ENCODE measurements at regions not wholly inside any gene's neighbourhood (a gene's known extent, or its start where the extent isn't known, plus 50 kb on each side); places are given as distances from the start of the nearest gene placed in this dataset.

DNA sequence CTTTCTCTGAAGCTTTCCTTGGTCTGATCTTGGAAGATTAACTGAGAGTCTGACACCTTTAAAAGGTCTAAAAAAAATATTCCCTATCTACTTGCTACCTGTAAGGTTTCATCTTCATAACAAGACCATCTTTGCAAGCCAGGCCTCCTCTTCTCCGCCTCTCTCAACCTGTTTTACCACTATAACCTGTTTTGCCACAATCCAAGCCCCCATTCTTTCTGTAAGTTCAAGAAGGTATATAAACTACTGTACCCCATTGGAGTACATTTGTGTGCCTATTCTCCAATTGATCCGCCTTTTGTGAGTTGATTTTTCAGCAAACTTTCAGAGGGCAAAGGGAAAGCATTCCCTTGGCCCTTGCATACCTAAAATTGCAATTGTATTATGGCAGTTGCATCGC, 319.3 kb upstream of the NECTIN3 start:
- Histone ChIP-seq H3K36me3 (ENCODE audit: control insufficient read depth, insufficient read depth, low read length) (no peaks in the 10 kb centered on the region), H3K4me3 (replicated peaks; ENCODE audit: low read depth, low read length) (no peak overlapping the region), H3K27me3 (replicated peaks; ENCODE audit: control insufficient read depth, insufficient read depth, low read length) (no peaks in the 10 kb centered on the region)
- DNase-seq (ENCODE audit: extremely low read depth, insufficient read length), result no peak
- TF ChIP-seq, protein P1, sequence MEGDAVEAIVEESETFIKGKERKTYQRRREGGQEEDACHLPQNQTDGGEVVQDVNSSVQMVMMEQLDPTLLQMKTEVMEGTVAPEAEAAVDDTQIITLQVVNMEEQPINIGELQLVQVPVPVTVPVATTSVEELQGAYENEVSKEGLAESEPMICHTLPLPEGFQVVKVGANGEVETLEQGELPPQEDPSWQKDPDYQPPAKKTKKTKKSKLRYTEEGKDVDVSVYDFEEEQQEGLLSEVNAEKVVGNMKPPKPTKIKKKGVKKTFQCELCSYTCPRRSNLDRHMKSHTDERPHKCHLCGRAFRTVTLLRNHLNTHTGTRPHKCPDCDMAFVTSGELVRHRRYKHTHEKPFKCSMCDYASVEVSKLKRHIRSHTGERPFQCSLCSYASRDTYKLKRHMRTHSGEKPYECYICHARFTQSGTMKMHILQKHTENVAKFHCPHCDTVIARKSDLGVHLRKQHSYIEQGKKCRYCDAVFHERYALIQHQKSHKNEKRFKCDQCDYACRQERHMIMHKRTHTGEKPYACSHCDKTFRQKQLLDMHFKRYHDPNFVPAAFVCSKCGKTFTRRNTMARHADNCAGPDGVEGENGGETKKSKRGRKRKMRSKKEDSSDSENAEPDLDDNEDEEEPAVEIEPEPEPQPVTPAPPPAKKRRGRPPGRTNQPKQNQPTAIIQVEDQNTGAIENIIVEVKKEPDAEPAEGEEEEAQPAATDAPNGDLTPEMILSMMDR (IDR thresholded peaks at IDR 0.05; ENCODE audit: insufficient read depth, low read length, poor library complexity, severe bottlenecking), result no peak

DNA sequence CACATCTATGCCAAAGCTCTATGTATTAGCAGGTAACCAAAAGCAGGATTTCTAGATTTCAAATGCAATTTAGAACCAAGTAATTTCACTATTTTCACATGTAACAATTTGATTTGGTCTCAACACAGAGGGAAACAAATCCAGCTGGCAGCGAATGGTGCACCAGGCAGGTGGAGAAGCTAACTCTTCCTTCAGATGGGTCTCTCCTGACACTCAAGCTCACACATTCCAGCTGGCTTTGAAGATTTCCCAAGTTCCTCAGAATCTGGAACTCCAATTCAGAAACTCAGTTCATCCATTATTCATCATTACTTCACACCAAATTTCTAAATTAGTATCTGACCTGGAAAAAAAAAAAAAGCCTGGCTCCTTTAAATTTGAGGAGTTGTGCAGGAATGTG, 318.1 kb upstream of the NECTIN3 start:
- no peaks in the 10 kb centered on the region for H3K27me3 ChIP-seq (replicated peaks; ENCODE audit: control insufficient read depth, insufficient read depth, low read length)
- TF ChIP-seq, protein P1 (IDR thresholded peaks at IDR 0.05; ENCODE audit: insufficient read depth, low read length, poor library complexity, severe bottlenecking), result no peak
- H3K4me3 ChIP-seq (replicated peaks; ENCODE audit: low read depth, low read length), result no peak overlapping the region
- DNase-seq (ENCODE audit: extremely low read depth, insufficient read length), result no peak
- H3K36me3 ChIP-seq (ENCODE audit: control insufficient read depth, insufficient read depth, low read length), result no peaks in the 10 kb centered on the region

- H3K27me3 ChIP-seq (replicated peaks; ENCODE audit: control insufficient read depth, insufficient read depth, low read length), result no peaks in the 10 kb centered on the region
- no peak overlapping the region for H3K4me3 ChIP-seq (replicated peaks; ENCODE audit: low read depth, low read length)
- H3K36me3 ChIP-seq (ENCODE audit: control insufficient read depth, insufficient read depth, low read length), result no peaks in the 10 kb centered on the region
- DNase-seq (ENCODE audit: extremely low read depth, insufficient read length), result no peak
- TF ChIP-seq, protein P1 (IDR thresholded peaks at IDR 0.05; ENCODE audit: insufficient read depth, low read length, poor library complexity, severe bottlenecking), result no peak
These were observed 317.3 kb upstream of the NECTIN3 start for GRCh38 chr3:110754212-110754916.

DNA sequence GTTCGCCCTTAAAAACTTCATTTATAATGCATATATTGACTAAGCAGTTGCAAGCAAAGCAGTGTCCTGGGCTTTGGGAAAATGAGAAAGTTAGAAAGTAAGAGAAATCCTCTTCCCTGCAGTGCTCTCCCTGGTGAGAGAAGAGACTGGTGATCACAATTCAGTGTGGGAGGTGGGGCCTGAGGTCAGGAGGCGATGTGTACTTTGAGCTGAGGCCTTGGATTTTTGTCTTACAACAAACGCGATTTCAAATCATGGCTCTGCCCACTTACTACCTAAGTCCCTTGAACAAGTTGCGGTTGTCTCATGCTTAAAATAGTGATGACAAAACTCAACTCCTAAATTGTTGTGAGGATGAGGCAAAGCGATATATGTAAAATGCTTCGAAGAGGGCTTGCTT, 316.3 kb upstream of the NECTIN3 start:
- Histone ChIP-seq H3K36me3 (ENCODE audit: control insufficient read depth, insufficient read depth, low read length) (no peaks in the 10 kb centered on the region), H3K4me3 (replicated peaks; ENCODE audit: low read depth, low read length) (no peak overlapping the region), H3K27me3 (replicated peaks; ENCODE audit: control insufficient read depth, insufficient read depth, low read length) (no peaks in the 10 kb centered on the region)
- DNase-seq (ENCODE audit: extremely low read depth, insufficient read length), result no peak
- TF ChIP-seq, protein P1 (IDR thresholded peaks at IDR 0.05; ENCODE audit: insufficient read depth, low read length, poor library complexity, severe bottlenecking), result no peak

- TF ChIP-seq, protein P1 (IDR thresholded peaks at IDR 0.05; ENCODE audit: insufficient read depth, low read length, poor library complexity, severe bottlenecking), result no peak
- Histone ChIP-seq H3K36me3 (ENCODE audit: control insufficient read depth, insufficient read depth, low read length) (no peaks in the 10 kb centered on the region), H3K4me3 (replicated peaks; ENCODE audit: low read depth, low read length) (no peak overlapping the region), H3K27me3 (replicated peaks; ENCODE audit: control insufficient read depth, insufficient read depth, low read length) (no peaks in the 10 kb centered on the region)
- DNase-seq (ENCODE audit: extremely low read depth, insufficient read length), result no peak
These were observed 314.9 kb upstream of the NECTIN3 start for GRCh38 chr3:110756705-110757104.

GRCh38 chr3:110758208-110758607, 313.4 kb upstream of the NECTIN3 start:
- no peak for DNase-seq (ENCODE audit: extremely low read depth, insufficient read length)
- Histone ChIP-seq H3K27me3 (replicated peaks; ENCODE audit: control insufficient read depth, insufficient read depth, low read length) (no peaks in the 10 kb centered on the region), H3K36me3 (ENCODE audit: control insufficient read depth, insufficient read depth, low read length) (no peaks in the 10 kb centered on the region), H3K4me3 (replicated peaks; ENCODE audit: low read depth, low read length) (no peak overlapping the region)
- TF ChIP-seq, protein P1 (IDR thresholded peaks at IDR 0.05; ENCODE audit: insufficient read depth, low read length, poor library complexity, severe bottlenecking), result no peak
